ENCODE measurements at regions not wholly inside any gene's neighbourhood (a gene's known extent, or its start where the extent isn't known, plus 50 kb on each side); places are given as distances from the start of the nearest gene placed in this dataset.

- TF ChIP-seq RAD21 (IDR thresholded peaks at IDR 0.05; ENCODE audit: low read length) (no peak), JUND (IDR thresholded peaks at IDR 0.05) (no peak), SMC3 (IDR thresholded peaks at IDR 0.05; ENCODE audit: low read depth, low read length) (no peak), POLR2AphosphoS5 (IDR thresholded peaks at IDR 0.05; ENCODE audit: low read depth, low read length) (no peak), EZH2phosphoT487 (IDR thresholded peaks at IDR 0.05; ENCODE audit: borderline replicate concordance, low read depth) (no peak)
- TF ChIP-seq, protein P1, sequence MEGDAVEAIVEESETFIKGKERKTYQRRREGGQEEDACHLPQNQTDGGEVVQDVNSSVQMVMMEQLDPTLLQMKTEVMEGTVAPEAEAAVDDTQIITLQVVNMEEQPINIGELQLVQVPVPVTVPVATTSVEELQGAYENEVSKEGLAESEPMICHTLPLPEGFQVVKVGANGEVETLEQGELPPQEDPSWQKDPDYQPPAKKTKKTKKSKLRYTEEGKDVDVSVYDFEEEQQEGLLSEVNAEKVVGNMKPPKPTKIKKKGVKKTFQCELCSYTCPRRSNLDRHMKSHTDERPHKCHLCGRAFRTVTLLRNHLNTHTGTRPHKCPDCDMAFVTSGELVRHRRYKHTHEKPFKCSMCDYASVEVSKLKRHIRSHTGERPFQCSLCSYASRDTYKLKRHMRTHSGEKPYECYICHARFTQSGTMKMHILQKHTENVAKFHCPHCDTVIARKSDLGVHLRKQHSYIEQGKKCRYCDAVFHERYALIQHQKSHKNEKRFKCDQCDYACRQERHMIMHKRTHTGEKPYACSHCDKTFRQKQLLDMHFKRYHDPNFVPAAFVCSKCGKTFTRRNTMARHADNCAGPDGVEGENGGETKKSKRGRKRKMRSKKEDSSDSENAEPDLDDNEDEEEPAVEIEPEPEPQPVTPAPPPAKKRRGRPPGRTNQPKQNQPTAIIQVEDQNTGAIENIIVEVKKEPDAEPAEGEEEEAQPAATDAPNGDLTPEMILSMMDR (IDR thresholded peaks at IDR 0.05), result no peak
Observed at GRCh38 chr6:14640631-14641030, 523.1 kb downstream of the CD83 start.

Data from SK-N-SH (cell line).